GM19043 (cell line): ENCODE measurements at regions not wholly inside any gene's neighbourhood (a gene's known extent, or its start where the extent isn't known, plus 50 kb on each side); places are given as distances from the start of the nearest gene placed in this dataset.

Experiments used
- ATAC-seq: cut with Tn5 transposase; IDR thresholded peaks from one replicate; pipeline ENCODE4 v1.9.1; 2021; ENCODE audit warnings: low read depth; ENCODE audit not compliant: unreplicated experiment

GRCh38 chr5:68426586-68426985 is 211.0 kb downstream of the PIK3R1 start:
- no peak for ATAC-seq

DNA sequence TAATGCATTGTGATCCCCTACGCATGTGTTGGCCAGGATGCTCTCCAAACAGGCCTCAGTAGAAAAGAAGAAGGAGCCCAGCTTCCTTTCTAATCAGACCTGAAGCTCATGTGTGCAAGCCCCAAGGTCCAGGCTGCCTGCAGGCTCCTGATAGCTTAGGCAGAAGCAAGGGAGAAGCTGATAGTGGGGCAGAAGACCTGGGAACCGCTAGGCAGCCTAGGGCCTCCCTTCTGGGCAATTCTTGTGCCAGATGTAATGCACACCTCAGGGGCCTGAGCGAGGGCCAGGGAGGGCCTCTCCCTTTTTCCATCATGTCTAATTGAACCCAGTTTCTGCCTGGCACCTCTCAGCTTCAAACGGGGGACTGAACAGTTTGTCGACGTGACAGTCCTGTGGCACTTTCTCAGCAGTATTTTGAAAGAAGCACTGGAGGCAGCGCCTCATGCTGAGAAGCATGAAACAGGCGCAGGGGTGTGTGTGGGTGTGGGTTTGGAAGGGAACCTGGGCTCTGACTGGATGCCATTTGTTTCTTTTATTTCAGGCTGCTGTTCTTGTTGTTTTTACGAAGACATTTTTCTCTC is 212.8 kb downstream of the PIK3R1 start:
- ATAC-seq, result no peak

- no peak for ATAC-seq
Observed at GRCh38 chr5:68429510-68429909, 214.0 kb downstream of the PIK3R1 start.

- no peak for ATAC-seq
Observed at GRCh38 chr5:68430279-68430678, 214.7 kb downstream of the PIK3R1 start.

DNA sequence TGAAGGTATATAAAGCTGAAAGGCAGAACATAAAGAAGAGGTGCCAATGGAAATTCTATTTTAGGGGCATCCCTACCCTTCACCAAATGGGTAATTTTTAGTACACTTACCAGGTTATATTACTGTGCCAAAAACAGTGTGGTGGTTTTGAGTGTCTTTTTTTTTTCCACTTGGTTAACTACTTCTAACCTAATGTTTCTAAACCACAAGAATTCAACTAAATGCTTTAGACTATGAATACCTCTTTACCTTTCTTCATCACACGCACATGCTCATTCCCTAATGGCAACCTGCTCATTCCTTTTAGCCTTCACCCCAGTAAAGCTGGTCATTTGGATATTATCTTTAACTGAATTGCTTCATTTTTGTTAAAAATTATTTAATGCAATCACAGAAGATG is 215.6 kb downstream of the PIK3R1 start:
- no peak for ATAC-seq

DNA sequence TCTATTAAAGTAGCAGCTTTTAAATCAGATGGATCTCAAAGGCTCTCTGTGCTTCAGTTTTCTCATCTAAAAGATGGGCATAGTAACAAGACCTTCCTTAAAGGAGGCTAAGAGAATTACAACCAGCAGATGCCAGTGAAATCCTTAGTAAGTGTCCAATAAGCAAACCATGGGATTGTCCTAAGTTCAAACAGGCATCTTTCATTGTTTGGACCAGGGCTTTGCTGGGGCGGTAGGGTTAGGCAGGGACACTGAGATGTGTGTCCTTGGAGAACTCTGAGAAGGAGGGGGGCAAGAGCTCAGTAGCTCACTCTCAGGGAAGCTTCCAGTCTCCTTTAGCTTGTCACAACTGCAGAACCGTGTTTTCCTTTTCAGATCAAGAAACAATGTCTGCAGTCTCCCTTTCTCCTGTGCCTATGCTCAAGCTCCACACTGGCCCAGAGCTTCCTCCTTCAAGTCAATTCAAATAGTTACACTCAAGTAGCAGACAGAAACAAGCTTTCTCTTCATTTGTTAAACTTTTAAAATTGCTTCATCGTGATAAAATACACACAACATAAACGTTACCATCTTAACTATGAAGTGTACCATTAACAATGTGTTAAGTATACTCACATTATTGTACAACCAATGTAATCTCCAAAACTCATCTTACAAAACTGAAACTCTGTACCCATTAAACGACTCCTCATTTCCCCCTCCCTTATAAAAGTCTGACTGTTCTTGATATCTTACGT is 216.2 kb downstream of the PIK3R1 start:
- no peak for ATAC-seq

DNA sequence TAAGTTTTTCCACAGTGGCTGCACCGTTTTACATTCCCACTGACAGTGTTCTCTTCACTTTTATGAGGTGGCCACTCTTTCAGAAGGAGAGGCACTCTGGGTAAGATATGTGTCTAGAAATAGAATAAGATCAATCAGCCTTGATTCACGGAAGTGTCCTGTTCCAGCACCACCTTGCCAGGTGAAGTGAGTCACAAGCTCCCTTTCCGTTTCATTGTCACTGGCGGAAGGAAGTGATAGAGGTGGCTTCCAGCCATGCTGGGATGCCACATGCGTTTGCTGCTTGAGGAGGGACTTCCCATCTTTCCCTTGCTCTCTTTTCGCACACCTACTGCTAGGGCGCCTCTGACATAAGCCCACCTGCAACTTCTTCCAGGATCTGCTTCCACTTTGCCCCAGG is 217.1 kb downstream of the PIK3R1 start:
- no peak for ATAC-seq

GRCh38 chr5:68433526-68433922 is 218.0 kb downstream of the PIK3R1 start:
- ATAC-seq, result no peak

GRCh38 chr5:68433923-68434879 is 218.6 kb downstream of the PIK3R1 start:
- ATAC-seq, result peak; percentile 97

- ATAC-seq, result no peak
Observed at GRCh38 chr5:68435611-68436010, 220.1 kb downstream of the PIK3R1 start.

DNA sequence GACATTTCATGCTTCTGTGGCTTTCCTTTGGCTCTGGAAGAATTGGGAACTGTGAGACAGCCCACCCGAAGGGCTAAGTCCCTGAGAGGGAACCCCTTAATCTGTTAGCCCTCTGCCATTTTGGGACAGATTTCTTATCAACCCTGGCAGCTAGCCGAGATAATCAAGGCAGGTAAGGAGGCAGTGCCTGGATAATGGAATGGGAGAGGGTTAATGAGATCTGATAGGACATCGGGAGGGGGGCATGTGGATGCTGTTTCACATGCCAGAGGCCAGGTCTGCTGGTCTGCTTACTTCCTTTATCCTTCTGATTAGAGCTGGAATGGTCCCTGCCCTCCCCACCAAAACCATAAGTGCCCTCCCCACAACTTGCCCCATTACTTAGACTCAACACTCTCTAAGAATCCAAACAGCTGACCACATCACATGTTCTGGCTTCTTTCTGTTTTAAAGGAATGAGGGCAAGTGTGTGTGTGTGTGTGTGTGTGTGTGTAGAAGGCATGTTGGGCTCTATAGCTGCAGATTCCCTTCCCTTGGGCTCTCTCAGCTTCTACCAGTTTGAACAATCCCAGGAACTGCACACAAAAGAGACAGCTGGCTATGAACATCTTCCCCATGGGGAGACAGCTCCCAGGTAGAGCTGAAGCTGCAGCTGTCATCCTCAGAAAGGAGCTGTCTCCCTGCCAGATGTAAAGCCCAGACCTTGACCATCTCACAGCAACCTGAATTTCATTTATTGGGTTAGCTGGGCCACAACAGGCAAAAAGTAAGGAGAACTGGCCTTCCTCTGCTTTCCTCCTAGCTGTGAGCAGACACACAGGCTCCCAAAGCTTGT is 221.3 kb downstream of the PIK3R1 start:
- ATAC-seq, result no peak

DNA sequence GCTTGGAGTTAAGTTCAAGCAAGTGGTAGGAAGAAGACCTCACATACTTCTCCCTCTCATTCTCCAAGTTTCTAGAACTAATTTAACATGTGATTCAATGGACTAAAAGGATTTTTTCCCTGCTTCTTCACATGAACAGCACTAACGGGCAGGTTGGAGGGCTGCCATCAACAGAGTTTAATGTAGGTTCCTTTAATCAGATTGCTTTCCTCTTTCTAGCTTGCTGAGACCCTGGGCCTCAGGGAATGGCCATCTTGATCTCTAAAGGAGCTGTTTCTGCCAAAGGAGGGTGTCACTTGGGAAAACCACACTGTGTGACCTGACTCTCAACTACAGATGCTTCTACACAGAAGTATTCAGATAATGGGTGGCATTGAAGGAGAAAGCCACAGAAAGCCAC is 223.3 kb downstream of the PIK3R1 start:
- no peak for ATAC-seq

- no peak for ATAC-seq
Observed at GRCh38 chr5:68440245-68440644, 224.7 kb downstream of the PIK3R1 start.

GRCh38 chr5:68440651-68441050 is 225.1 kb downstream of the PIK3R1 start:
- no peak for ATAC-seq

GRCh38 chr5:68441309-68442073 is 225.9 kb downstream of the PIK3R1 start:
- no peak for ATAC-seq

DNA sequence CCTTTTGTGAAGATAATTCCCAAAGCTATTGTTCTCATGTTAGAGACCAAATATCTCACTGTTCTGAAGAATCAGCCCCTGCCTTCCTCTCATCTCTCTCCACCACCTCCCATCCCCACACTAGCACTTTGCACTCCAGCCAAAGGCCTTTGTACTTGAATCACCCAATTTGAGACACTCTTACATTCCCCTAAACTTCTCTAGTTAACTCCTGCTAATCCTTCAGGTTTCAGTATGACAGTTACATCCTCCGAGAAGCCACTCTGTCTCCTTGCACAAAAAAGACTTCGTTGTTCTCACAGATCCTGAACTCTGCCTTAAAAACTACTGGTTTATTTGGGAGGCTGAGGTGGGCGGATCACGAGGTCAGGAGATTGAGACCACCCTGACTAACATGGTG is 227.5 kb downstream of the PIK3R1 start:
- no peak for ATAC-seq

DNA sequence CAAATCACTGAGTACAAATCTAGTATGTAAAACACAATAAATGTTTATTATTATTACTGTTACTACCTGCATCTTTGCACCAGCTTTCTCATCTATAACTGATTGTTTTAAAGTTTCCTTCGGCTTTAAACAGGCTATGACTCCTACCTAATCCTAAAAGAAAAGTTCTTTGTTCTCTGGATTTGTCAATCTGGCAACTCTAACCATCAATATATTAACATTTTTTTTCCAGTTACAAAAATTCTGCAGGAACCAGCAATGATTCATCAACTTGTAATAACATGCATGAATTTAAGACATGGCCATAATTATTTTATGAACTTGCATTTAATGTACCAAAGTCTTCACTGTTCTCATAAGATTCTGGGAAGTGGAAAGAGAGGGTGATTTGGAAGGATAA is 228.5 kb downstream of the PIK3R1 start:
- ATAC-seq, result no peak

DNA sequence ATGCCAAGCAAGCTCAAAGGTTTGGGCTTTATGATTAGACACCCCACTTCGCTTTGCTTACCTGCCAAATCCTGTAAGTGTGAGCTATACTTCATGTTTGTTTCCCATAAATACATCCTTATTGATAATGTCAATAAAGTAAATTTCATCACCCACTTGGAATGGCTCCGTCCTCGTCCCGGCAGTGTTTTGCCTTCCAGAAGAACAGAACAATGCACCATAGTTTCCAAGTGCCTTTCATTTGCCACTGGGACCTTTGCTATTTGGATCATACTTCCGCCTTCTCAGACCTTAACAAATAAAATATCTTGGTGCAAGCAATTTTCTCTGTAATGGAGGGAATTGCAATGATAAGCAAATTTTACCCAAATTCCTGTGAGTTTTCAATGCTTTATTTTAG is 229.3 kb downstream of the PIK3R1 start:
- ATAC-seq, result no peak

GRCh38 chr5:68445257-68446069 is 229.9 kb downstream of the PIK3R1 start:
- ATAC-seq, result no peak
